ENCODE measurements at regions not wholly inside any gene's neighbourhood (a gene's known extent, or its start where the extent isn't known, plus 50 kb on each side); places are given as distances from the start of the nearest gene placed in this dataset.

DNA sequence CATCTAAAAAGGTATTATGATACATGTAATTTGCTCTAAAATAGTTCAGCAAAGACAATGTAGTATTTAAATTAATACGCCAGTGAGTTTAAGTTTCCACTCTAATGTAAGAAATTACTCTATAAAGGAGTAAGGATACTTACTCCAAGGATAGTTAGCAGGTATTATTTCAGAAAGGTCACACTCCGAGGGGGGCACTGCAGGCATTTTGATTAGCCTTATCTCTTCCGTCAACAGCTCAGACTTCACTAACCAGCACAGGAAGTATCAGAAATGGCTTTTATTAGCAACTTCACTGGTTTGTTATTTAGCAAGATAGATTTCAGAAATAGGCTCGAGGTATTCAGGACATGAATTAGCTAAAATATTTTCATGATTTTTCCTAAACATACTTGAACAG is 127.0 kb downstream of the COX18 start:
- TF ChIP-seq, protein P1, sequence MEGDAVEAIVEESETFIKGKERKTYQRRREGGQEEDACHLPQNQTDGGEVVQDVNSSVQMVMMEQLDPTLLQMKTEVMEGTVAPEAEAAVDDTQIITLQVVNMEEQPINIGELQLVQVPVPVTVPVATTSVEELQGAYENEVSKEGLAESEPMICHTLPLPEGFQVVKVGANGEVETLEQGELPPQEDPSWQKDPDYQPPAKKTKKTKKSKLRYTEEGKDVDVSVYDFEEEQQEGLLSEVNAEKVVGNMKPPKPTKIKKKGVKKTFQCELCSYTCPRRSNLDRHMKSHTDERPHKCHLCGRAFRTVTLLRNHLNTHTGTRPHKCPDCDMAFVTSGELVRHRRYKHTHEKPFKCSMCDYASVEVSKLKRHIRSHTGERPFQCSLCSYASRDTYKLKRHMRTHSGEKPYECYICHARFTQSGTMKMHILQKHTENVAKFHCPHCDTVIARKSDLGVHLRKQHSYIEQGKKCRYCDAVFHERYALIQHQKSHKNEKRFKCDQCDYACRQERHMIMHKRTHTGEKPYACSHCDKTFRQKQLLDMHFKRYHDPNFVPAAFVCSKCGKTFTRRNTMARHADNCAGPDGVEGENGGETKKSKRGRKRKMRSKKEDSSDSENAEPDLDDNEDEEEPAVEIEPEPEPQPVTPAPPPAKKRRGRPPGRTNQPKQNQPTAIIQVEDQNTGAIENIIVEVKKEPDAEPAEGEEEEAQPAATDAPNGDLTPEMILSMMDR (conservative IDR thresholded peaks at IDR 0.05 in 1 of 2, IDR thresholded peaks at IDR 0.05 in 1 of 2; ENCODE audit: low read depth in 1 of 2, low read length in 2 of 2): no peak
- no peak for TF ChIP-seq EZH2 (IDR thresholded peaks at IDR 0.05; ENCODE audit: low read length, missing control alignments)
